Left kidney (tissue), 1 donor: ENCODE measurements at regions not wholly inside any gene's neighbourhood (a gene's known extent, or its start where the extent isn't known, plus 50 kb on each side); places are given as distances from the start of the nearest gene placed in this dataset.
"Not testable (repeated sequence)": the region's sequence is repeated elsewhere in the genome, so short reads cannot be mapped to it uniquely, and the experiment has no call there.

Source experiments
- DNase-seq: peaks from one replicate; pipeline ENCODE4 v3.0.0-alpha.2; 2013

DNA sequence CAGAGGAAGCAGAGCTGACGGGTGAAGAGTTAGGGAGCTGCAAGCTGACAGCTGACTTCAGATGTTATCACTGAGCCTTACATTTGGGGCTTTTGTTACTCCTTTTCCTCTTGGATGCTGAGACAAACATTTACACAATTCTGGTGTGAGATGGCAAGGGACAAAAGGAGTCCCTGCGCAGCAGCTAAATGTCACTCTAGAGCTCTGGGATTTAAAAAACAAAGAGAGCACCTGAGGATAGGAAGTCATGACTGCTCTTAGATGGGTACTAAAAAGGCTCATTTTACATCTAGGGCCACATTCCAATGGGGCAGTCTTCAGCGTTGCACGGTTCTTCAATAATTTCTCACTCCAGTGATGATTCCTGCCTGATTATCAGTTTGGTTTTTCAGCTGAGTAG, 204.5 kb downstream of the RAB38 start:
- DNase-seq: no peak

DNA sequence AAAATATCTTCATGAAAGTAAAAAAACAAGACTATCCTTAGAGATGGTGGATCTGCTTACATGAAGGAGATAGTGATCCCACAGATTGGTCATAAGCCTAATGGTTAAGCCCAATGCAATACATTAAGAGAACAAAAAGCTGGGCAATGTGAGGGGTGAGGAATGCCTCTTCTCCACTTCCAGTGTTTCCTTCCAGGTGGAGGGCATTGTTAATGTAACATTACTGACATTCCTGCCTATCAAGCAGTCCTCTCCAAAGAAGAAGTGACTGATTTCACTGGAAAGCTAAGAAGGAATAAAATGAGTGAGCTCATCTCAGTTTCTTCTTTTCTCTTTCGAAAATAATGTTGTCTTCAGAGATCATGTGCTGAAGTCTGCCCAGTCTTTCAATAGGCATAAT, 207.8 kb downstream of the RAB38 start:
- no peak for DNase-seq

DNA sequence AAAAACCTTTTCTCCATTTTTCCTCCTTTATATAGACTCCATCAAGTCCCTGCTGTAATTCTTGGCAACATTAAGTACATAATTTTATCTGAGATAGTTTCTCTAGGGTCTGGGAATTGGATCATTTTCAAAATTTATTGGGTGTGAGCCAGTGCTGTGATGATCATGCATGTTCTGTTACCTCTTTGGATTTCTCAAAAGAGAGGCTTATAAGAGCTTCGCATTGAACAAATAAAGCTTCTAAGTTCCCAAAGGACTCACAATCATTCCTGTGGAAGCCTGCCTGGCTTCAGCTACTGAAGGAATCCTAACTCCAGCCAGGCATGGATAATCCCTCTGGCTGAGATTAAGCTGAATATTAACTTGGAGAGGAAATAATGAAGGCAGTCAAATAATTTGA, 208.5 kb downstream of the RAB38 start:
- DNase-seq: peak; percentile 6

DNA sequence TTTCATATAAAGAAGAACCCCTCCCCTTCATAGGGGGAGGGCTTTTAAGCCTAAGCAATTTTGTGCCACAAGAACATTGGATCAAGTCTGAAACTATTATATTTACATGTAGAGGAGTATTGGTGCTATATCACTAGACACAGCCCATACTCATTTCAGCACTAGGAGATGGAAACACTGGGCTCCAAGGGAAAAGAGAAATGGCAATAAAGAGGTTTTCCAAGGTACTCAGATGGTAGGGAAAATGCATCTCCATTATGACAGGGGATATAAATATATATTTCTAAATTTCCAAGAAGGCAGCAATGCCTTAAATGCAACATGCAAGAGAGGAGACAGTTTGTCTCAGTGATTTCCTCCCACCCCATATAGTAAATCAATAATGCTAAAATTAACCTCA, 209.0 kb downstream of the RAB38 start:
- DNase-seq: no peak

DNA sequence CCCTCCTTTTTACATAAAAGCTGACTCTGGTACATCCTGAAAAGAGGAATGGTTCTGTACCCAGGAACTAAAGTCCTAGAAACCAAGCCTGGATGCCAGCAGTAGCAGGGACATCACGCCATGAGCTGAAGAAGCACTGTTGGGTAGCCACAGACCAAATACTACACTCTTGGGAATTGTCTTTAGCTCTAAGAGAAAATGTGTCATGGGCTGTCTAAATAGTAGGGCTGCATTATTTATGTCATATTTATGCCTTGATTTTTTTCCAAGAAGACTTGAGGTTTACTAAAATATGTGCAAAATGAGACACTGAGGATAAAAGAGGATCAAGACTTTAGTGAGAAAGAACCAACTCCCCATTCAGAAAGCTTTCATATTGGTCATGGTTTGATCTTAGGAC, 213.6 kb downstream of the RAB38 start:
- DNase-seq: no peak

DNA sequence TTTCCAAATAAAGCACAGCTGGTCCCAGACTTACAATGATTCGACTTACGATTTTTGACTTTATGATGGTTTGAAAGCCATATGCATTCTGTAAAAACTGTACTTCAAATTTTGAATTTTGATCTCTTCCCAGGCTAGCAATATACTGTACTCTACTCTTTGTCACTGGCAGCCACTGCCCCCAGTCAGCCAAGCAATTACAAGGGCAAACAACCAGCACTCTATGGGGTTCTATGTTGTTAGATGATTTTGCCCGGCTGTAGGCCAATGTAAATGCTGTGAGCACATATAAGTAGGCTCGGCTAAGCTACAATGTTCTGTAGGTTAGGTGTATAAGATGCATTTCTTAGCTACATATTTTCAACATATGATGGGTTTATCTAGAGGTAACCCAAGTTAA, 217.3 kb downstream of the RAB38 start:
- no peak for DNase-seq

DNA sequence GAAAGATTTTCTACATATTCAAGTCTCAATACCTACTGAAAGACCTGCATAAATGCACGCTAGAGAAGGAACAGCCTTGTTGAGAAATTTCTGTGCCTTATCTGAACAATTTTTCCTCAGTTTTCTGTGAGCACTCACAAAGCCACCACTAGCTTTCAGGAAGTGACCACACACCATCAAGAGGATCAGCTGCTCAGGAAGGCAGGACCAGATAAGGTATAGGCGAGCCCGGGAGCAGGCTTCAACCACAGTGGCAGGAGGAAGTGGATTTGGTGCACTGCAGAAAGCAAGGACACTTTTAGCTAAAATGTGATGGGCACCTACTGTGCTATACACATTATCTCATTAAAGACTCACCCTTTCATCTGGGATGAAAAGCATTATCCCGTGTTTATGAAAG, 220.8 kb downstream of the RAB38 start:
- no peak for DNase-seq

DNA sequence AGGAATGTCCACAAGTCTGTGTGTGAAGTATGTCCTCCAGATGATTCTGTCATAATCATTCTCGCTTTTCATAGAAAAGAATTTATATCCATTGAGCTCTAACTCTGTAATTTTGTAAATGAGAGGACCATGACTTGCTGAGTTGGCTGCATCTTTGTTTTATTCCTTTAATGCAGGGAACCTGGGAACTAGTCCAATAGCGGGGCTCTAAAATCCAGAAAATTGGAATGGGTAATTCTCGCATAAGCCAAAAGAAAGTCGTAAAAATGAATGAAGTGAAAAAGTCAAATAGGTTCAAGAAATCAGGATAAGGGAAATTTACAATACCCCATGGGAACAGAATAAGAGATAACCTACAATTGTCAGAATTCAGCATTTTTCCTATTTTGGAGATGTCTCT, 232.5 kb downstream of the RAB38 start:
- peak; percentile 4 for DNase-seq

DNA sequence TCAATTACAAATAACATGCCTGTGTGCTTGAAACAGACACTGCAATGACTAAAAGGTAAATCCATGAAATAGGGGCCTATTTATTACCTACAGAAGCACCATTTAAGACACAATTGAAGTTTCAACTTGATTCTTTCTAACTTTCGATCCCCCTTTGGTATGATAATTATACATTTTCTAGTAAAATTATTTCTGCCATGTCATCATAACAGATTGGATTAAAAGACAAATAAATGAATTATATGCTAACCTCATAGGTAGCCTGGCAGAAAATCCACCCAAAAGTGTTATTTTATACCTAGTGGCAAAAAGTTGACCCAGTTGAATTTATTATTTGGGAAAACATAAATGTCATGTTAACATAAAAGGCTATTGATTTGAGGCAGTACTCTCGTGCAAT, 241.1 kb downstream of the RAB38 start:
- no peak for DNase-seq

DNA sequence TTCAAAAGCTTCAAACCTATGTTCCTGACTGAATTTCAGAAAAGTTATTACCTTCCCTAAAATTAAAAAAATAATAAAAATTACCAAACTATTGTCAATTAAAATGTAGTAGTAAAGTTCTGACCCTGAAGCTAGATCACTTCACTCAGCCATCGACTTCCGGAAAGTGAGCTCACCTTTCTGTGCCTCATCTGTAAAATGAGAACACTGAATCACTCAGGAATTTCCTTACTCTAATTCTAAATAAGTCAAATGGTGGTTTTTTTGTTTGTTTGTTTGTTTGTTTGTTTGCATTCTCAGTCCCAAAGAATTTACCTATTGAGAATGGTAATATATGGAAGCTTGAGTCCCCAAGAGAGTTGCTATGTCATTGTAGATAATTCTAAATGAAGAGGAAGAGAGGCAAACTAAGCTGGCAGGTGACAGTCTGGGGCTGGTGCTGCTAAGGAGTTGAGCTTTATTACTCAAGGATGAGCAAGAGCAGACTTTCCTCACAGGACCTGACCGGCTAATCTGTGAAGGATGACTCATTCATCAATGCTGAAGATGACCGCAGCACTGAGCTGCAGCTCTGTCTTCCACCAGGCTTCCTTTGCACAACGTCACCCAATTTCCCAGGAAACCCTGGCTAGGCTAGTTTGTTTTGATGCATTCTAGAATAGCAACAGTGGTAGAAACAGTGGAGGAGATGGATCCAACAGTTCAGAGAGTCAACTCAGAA, 248.8 kb downstream of the RAB38 start:
- DNase-seq: no peak

DNA sequence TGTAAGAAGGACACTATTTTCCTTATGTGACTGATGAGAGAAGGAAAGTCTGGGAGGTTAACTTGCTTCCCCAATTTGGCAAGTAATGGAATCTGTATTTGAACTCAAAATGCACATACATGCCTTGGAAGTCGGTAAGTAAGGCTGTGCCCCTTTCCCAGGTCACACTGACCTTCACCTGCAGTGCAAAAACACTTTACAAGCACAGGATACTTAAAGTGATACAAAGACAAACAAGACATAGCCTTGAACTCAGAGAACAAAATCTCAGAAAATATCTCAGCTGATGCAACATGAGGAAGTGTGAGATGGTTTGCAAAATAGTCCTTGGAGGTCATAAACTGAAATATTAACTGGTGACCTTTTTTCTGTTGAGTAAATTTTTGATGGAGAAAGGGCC, 251.1 kb downstream of the RAB38 start:
- DNase-seq: no peak

DNA sequence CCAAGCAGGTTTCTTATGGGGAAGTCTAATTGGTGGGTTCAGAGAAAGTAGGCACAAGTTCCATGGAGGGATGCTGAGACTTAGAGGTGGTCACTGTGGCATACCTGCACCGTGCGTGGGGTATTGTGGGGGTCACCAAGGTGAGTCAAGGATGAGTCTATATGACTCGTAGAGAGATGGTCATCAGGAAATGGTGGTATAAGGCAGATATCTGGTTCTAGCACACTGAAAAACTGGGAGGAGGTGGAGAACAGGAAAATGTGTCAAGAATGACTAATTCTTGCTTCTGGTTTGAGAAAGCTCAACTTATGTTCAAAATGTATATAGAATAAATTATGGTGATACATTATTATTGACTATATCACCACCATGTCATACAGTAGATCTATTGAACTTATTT, 258.1 kb downstream of the RAB38 start:
- DNase-seq: no peak

DNA sequence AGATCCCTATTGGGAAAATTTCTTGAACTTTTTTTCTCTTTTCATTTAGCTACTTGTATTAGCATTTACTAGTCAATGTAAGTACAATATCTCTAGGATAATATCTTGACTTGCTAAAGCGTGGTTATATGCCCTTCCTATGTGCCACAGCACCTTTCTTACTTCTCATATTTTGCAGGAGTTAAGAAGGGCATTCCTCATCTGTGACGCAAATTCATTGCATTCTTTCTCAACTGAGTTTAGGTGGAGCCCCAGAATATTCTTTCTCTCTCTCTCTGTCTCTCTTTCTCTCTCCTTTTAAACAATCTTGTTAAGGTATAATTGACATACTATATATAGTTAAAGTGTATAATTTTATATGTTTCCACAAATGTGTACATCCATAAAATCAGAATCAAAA, 266.1 kb downstream of the RAB38 start:
- DNase-seq: no peak

DNA sequence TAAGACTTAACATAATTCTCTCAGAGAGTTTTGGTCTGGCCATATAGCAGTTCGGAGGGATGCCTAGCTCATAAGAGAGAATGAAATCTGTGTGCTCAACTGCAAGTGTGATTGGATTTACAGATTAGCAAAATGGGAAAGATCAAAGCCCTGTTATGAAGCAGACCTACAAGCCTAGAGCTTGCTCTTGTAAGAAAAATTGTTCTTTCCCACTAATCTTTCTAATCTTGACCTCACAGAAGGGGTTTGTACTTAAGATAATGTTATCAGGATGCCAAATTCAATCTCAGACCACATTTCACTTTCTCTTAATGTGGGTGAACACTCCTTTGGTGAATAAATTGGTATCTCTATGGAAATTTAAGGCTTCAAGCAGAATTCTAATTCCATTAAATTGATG, 267.2 kb downstream of the RAB38 start:
- no peak for DNase-seq

DNA sequence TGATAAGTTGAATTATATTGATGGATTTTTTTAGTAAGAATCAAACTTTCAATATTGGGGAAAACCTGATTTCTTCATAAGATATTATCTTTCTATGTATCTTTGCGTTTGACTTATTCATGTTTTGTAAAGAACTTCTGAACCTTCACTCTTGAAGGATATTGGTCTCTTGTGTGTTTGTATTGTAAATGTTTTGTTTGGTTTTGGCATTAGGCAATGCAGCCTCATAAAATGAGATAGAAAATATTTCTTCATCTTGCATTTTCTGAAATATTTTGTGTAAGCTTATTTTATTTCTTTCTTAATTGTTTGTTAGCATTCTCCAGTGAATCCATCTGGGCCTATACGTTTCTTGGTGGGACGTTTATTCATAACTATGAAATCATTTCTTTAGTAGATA, 271.9 kb downstream of the RAB38 start:
- DNase-seq: no peak

DNA sequence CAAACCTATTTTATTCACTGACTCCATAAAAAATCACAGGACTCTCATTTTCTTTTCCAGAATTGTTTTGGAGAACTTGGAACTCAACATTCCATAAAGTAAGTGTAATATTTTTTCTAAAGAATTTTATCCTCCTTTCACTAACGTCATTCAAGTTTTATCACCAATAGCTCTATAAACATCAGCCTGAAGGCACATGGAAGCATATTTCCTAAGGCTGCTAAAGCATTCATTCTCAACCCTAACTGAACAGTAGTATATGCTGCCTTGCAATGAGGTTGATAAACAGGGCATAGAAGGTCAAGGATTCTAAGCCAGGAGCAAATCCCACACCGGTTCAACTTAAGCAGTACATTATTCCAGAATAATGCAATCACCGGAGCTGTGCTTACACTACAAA, 273.9 kb downstream of the RAB38 start:
- DNase-seq: no peak

DNA sequence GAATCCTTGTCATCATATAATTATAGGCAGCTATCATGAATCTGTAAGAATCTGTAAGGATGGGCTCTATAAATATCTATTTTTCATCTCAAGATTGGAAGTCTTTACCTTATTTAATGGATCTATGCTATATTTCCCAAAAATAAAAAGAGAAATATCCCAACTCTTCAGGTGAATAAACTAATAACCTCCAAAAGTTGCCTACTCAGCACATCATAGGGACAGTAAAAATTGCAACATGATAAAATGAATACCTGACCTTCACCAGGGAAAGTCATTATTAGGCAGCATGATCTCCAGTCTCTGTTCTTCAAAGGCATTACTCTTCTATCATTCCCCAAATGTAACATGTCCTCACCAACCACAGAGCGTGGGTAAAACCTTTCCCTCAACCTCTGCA, 277.3 kb downstream of the RAB38 start:
- DNase-seq: no peak

DNA sequence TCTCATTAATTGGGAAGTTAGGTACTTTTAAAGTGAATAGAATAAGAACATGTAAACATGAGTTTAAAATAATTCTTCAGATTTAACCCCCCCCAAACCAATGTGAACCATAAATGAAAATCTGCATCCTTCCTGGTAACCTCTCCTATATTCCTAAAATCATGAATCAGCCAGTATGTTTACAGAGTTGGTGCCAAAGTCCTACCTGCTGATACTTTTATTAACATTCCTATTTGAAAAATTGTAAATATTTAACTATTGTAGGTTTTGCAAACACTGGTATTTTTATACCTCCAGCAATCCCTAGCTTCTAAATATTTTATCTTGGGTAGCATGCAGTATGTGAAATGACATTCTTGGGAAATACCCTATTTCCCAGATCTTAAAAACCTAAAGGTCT, 278.2 kb downstream of the RAB38 start:
- DNase-seq: no peak

DNA sequence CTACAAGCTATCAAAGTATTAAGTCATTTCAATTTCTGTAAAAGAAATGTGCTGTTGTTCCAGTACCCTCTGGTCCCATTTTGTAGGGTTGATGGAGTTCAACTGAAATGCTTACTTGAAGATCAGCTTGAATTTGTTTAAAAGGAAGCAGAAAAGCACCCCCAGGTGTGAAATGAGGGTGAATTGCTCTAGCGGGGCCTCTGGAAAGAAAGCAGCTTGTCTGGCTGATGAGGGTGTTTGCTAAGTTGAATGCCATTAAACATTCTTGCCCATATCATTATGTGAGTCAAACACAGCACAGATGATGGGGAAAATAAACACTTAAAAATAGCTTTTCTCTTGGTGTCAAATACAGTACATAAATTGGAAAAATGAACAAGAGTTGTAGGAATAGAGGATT, 280.3 kb downstream of the RAB38 start:
- no peak for DNase-seq

DNA sequence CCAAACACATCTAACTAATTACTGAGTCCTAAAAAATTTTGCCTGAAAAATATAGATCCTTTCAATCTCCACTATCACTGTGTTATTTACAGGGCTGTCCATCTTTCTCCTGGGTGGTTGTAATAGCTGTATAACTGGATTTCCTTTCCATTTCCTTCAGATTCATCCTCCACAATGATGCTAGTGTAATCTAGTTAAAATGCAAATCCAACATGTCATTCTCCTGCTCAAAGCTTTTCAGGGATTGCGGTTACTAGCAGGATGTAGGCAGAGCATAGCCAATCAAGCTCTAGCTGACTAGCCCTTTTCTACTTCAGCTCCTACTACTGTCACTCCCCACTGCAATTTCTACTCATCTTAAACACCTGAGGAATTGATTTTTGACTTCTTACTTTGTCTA, 283.0 kb downstream of the RAB38 start:
- no peak for DNase-seq

DNA sequence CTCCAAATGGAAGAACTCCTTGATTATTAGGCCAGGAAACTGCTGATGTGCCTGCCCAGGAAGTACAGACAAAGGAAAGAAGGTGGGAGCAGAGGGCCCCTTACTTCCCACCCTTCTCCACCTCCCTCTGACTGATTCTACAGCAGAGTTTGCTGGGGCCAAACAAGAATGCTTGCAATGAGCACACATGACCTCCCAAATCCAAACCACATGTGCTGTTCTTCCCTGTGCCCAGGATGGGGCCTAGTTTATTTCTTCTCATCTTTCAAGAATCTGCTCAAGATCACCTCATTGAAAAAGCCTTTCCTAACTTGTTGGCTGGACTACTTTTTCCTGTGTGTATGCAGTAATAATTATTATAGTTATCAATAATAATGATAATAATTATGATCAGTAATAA, 286.1 kb downstream of the RAB38 start:
- no peak for DNase-seq

DNA sequence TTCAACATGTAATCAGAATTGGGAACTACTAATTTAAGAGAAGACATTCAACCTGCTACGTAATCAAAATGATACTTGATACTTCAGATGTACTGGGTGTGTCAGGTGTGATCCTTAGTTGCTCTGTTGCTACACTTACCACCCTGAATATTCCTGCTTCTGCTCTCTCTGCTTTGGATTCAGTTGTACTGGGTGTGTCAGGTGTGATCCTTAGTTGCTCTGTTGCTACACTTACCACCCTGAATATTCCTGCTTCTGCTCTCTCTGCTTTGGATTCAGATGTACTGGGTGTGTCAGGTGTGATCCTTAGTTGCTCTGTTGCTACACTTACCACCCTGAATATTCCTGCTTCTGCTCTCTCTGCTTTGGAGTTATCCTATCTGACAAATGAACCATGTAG, 290.2 kb downstream of the RAB38 start:
- DNase-seq: not testable (repeated sequence)

DNA sequence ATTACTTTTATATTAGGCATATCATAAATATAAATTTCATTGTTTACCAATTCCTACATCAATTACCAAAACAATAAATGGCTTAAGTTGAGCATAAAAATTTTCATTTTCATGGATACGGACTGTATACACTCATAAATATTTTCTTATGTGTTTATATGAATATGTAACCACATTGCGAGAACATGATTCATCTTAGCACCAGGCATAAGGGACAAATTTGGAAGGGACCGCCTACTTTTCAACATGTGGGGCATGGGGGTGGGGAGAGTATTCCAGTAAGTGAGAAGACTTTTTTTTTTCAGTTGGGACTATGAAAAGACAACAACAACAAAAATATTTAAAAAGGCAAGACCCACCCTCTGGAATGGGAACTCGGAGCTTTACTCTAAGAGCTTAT, 296.1 kb downstream of the RAB38 start:
- DNase-seq: no peak

DNA sequence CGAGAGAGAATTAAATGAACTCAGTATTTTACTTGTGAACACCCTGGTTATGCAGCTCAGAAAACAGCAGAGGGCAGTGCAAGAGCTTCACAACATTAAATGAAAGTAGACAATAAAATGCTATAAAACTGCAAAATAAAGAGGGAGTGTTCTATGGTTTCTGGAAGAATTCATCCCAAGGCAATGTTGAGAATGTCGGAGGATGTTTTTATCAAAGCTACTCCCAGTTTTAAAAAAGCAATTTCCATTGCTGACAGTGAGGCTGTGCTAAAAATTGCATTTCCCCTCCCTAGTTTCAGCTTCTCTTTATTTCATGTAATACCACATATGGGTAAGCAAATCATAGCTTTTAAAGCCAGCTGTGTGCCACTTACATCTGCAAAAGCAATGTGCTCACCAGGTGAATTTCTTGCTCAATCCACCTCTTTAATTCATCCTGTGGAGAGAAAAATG, 296.8 kb downstream of the RAB38 start:
- peak; percentile 38 for DNase-seq

DNA sequence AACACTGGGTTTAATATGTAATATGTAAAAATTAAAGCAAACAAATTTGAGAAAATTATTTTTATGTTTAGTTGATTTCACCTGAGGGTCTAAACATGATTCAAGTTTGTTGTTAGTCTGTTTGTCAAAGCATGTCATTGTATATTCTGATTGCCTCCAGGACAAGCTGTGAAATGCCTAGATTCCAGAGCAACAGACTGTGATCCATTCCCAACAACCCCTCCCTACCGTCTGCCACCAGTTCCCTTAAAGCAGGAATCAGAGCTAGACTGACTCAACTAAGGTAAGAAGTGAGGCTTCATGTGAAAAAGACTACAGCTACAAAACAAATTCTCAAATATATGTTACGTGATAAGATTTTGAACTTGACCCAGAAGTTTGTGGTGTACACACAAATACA, 304.2 kb downstream of the RAB38 start:
- no peak for DNase-seq
